Cardiac muscle cell (in vitro differentiated cells and primary cell): ENCODE measurements at regions not wholly inside any gene's neighbourhood (a gene's known extent, or its start where the extent isn't known, plus 50 kb on each side); places are given as distances from the start of the nearest gene placed in this dataset.

ENCODE experiments used
- DNase-seq, 2 donors: peaks; one replicate each; pipeline versions ENCODE4 v3.0.0 to v3.0.0-alpha.2; 2010 to 2017; ENCODE audit warnings: low read depth in 1 of 2, low spot score in 1 of 2
- H3K27ac ChIP-seq: fragments of 200-600 bp; sonication (generic); 2 replicates; pipeline ENCODE4 v1.5.1; 2016
- H3K27me3 ChIP-seq: fragments of 200-600 bp; sonication (generic); 2 replicates; pipeline ENCODE4 v1.6.0; 2016; ENCODE audit warnings: control low read depth
- H3K36me3 ChIP-seq: fragments of 200-600 bp; sonication (generic); 2 replicates; pipeline ENCODE4 v1.5.1; 2016; ENCODE audit warnings: control low read depth
- H3K4me1 ChIP-seq: fragments of 200-600 bp; sonication (generic); 2 replicates; pipeline ENCODE4 v1.8.1; 2017; ENCODE audit warnings: low read depth, mild to moderate bottlenecking, mixed run types
- H3K4me3 ChIP-seq: fragments of 200-600 bp; sonication (generic); 2 replicates; pipeline ENCODE4 v1.5.1; 2016; ENCODE audit warnings: mild to moderate bottlenecking
- H3K9me3 ChIP-seq: fragments of 200-600 bp; sonication (generic); 2 replicates; pipeline ENCODE4 v1.5.1; 2017; ENCODE audit warnings: low read depth, mild to moderate bottlenecking, control low read depth
- CTCF ChIP-seq: IDR thresholded peaks from 2 replicates; pipeline ENCODE4 v1.5.1; 2012; ENCODE audit warnings: low read depth, mild to moderate bottlenecking, low read length

DNA sequence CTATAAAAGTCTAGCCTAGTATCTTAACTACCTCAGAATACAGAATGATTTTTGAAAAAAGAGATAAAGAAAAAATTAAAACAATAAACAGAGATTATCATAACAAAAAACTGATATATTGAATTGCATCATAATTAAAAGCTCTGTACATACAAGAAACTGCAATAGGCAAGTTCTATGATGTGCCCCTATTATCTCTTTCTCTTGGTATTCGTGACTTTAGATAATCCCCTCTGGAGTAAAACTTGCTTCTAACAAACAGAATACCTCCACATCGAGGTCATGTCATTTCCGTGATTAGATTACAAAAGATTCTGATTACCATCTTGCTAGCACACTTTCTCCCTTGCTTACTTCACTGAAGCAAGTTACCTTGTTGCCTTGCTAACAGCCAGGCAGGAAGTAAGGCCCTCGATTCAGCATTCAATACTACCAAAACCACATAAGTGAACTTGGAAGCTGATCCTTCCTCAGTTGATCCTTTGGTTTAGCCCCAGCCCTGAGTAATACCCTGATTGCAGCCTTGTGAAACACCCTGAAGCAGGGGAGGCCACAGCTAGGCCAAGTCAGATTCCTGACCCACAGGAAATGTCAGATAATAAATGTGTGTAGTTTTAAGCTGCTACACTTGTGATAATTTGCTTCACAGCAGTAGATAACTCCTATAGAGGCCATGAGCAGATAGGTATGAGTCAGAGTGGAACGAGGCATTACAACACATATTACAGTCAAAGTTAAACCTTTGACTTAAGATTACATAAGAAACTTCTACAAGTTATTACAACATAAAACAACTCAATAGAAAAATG lies 53.7 kb upstream of the TMX4 start:
- no peak for TF ChIP-seq CTCF
- no peak overlapping the region for H3K4me3 ChIP-seq
- no peaks in the 10 kb centered on the region for H3K9me3 ChIP-seq
- peak overlapping the region; percentile 65 for H3K27ac ChIP-seq
- H3K36me3 ChIP-seq: no peaks in the 10 kb centered on the region
- H3K4me1 ChIP-seq: peaks cover 20% of the 10 kb centered on the region
- DNase-seq: peak; percentile 18 to 95
- H3K27me3 ChIP-seq: no peaks in the 10 kb centered on the region

DNA sequence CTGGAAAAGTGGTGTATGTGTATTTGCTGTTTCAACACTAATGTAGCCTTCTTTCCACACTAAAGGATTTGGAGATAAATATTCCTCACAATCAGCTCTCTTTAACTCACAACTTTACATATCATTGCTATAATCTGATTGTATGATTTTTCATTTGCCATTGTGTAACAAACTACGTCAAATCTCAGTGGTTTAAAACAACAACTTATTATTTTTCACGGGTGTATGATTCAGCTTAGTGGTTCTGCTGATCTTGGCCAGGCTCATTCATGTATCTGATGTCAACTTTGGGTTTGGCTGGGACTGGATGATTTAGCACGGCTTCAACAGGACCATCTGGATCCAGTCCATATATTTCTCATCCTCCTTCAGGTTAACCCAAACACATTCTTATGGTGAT lies 55.4 kb upstream of the TMX4 start:
- peaks cover 26% of the 10 kb centered on the region for H3K4me1 ChIP-seq
- H3K27ac ChIP-seq: no peak overlapping the region
- H3K4me3 ChIP-seq: no peak overlapping the region
- no peaks in the 10 kb centered on the region for H3K9me3 ChIP-seq
- no peak for TF ChIP-seq CTCF
- DNase-seq: peak in 1 of 2 donors; percentile 71
- H3K27me3 ChIP-seq: no peaks in the 10 kb centered on the region
- no peaks in the 10 kb centered on the region for H3K36me3 ChIP-seq

DNA sequence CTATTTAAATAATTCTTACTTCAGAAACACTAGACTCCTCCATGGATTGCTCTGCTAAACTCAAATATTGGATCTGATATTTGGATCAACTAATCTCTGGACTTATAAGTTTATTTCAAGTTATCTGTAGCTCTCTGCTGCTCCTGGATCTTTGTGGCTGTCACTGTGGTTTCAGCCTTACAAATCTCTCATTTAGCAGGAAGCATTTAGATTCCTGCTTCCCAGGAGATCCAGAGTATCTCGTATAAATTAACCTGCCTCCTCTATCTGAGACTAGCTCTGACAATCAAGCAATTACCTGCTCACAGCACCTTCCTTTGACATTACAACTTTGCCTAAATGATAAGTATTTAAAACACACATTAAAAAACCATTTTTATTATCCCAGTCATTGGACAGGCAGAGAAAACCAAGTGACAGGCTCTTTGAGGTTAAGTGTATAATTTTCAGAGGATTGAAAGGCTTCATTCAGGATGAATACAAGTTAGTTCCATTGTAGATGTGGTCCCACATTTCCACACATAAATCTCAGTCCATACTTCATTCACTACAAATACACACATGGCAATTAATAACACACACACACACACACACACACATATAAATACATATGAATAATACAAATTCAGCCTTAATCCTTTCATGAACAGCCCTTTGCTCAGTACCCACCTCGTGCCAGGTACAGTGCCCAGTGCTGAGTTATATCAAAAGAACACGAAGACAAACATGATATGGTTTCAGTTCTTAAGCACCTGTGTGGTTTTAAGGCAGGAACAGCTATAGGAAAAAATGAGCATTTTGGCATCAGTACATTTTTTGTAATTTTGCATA lies 55.5 kb upstream of the PLCB1 start:
- Histone ChIP-seq H3K27ac (no peak overlapping the region), H3K27me3 (no peaks in the 10 kb centered on the region), H3K4me3 (no peak overlapping the region), H3K9me3 (no peaks in the 10 kb centered on the region), H3K36me3 (no peaks in the 10 kb centered on the region), H3K4me1 (peaks cover 26% of the 10 kb centered on the region)
- DNase-seq: no peak
- TF ChIP-seq CTCF: no peak

DNA sequence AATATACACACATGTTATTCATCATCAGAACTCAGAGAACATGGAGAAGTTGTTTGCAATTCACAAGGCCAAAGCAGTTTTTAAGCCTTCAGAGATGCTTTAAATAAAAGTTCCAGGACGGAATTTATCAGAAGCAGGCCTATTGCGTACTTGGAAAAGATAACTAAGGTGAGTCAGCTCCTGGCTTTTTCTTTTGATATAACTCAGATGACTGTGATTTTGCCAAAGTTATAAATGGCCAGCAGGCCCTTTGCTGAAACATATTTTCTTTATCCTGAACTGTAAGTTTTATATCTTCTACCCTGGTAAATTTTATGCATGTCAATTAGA lies 55.0 kb upstream of the PLCB1 start:
- Histone ChIP-seq H3K4me3 (no peak overlapping the region), H3K27ac (no peak overlapping the region), H3K4me1 (peaks cover 26% of the 10 kb centered on the region), H3K36me3 (no peaks in the 10 kb centered on the region), H3K27me3 (no peaks in the 10 kb centered on the region), H3K9me3 (no peaks in the 10 kb centered on the region)
- no peak for TF ChIP-seq CTCF
- DNase-seq: peak in 1 of 2 donors; percentile 53

GRCh38 chr20:8078528-8078914 lies 53.5 kb upstream of the PLCB1 start:
- H3K27me3 ChIP-seq: no peaks in the 10 kb centered on the region
- peak; percentile 12 to 61 for DNase-seq
- no peak overlapping the region for H3K4me3 ChIP-seq
- peaks cover 19% of the 10 kb centered on the region for H3K4me1 ChIP-seq
- no peak overlapping the region for H3K27ac ChIP-seq
- no peak for TF ChIP-seq CTCF
- H3K36me3 ChIP-seq: no peaks in the 10 kb centered on the region
- no peaks in the 10 kb centered on the region for H3K9me3 ChIP-seq
